Upper lobe of left lung (tissue), 4 donors: ENCODE measurements at regions not wholly inside any gene's neighbourhood (a gene's known extent, or its start where the extent isn't known, plus 50 kb on each side); places are given as distances from the start of the nearest gene placed in this dataset.

Source experiments
- CTCF ChIP-seq, 6 experiments: fragments of 450-650 bp in 4 of 6; fragments of 200-600 bp in 2 of 6; sonication (generic) in 2 of 6; IDR thresholded peaks; one replicate each; pipeline ENCODE4 v1.5.1; 2016 to 2019; ENCODE audit warnings: antibody characterized with exemption in 6 of 6
- POLR2A ChIP-seq, 4 donors: fragments of 450-650 bp; IDR thresholded peaks; one replicate each; pipeline ENCODE4 v1.5.1; 2016 to 2017; ENCODE audit warnings: antibody characterized with exemption in 4 of 4, mild to moderate bottlenecking in 2 of 4

DNA sequence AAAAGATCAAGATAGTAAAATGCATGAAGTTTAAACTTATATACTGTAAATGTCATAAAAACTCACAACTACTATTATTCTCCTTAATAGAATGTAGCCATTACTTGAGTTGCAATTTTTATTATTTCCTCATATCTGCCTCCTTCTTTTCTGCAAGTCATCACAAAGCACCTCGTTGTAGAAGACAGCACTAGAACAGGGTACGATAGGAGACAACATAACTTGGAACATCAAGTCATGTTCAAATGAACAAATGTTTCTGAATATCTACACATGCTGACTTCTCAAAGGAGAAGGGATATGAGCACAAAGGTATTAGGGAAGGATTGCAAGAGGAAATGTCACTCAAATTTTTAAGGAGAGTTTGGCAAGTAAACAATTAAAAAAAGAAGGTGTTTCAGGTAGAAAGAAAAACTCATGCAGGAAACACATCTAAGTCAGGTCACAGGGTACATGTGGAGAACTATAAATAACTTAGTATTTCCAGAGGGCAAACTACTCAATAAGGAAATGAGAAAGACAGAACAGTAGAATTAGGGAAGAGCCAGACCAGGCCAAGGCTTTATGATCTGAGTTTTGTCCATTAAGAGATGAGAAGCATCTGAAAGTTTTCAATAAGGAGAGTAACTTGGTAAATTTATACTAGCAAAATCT is 186.7 kb downstream of the CRPPA start:
- TF ChIP-seq CTCF (IDR thresholded peaks at IDR 0.05) (no peak), POLR2A (IDR thresholded peaks at IDR 0.05) (no peak)
